Aorta (tissue), 5 donors: ENCODE measurements at regions not wholly inside any gene's neighbourhood (a gene's known extent, or its start where the extent isn't known, plus 50 kb on each side); places are given as distances from the start of the nearest gene placed in this dataset.

Experiments used
- ATAC-seq: fragments of 200-7000 bp; cut with Tn5 transposase; one replicate; pipeline ENCODE4 v1.9.1; 2022; ENCODE audit warnings: moderate library complexity; ENCODE audit not compliant: low FRiP score
- DNase-seq, 2 donors: peaks; one replicate each; pipeline ENCODE4 v3.0.0-alpha.2; 2020
- H3K27ac ChIP-seq, 2 donors: one replicate each; pipeline ENCODE4 v1.5.1; 2013; ENCODE audit warnings: low read length in 2 of 2, mild to moderate bottlenecking in 2 of 2, moderate library complexity in 2 of 2, control low read depth in 1 of 2, inconsistent platforms in 1 of 2, low read depth in 1 of 2
- H3K27me3 ChIP-seq, 2 donors: one replicate each; pipeline ENCODE4 v1.6.1; 2013; ENCODE audit warnings: control low read depth in 1 of 2, low read length in 1 of 2, mild to moderate bottlenecking in 1 of 2, moderate library complexity in 1 of 2; ENCODE audit not compliant: insufficient read depth in 2 of 2, control insufficient read depth in 1 of 2
- H3K36me3 ChIP-seq, 2 donors: one replicate each; pipeline ENCODE4 v1.6.1; 2013; ENCODE audit warnings: control low read depth in 1 of 2, low read length in 1 of 2, mild to moderate bottlenecking in 1 of 2; ENCODE audit not compliant: insufficient read depth in 2 of 2, control insufficient read depth in 1 of 2
- H3K4me1 ChIP-seq, 2 donors: one replicate each; pipeline ENCODE4 v1.6.1; 2013; ENCODE audit warnings: low read length in 2 of 2, control low read depth in 1 of 2, mild to moderate bottlenecking in 1 of 2, moderate library complexity in 1 of 2; ENCODE audit not compliant: insufficient read depth in 2 of 2, control insufficient read depth in 1 of 2
- H3K4me3 ChIP-seq, 2 donors: one replicate each; pipeline ENCODE4 v1.5.1; 2013; ENCODE audit warnings: low read length in 2 of 2, control low read depth in 1 of 2, mild to moderate bottlenecking in 1 of 2
- H3K9me3 ChIP-seq: one replicate; pipeline ENCODE4 v1.6.1; 2013; ENCODE audit warnings: mild to moderate bottlenecking, low read length; ENCODE audit not compliant: control insufficient read depth
- WGBS, 2 donors: extraction: QIAGEN DNeasy Blood & Tissue Kit; methylation state at CpG; one replicate each; pipeline ENCODE4 v1.1.7; 2013; 5-methylcytosine and 5-hydroxymethylcytosine counted together
- intact Hi-C, 2 donors: fragments of 100-400 bp; cut with DNase I; formaldehyde crosslinking; loops; one replicate each; pipeline versions ENCODE4 v1.14.2 to v1.15.0; 2022
- donor health status: healthy with polysubstance abuse.
- donor health status: Bipolar disorder and iron deficiency.
- donor health status: DM: no; HTN: no; CAD: no.
- donor health status: DM: no; HTN: no; CAD: no.
- donor health status: DM: yes; HTN: yes; CAD: no.

- no peaks in the 10 kb centered on the region for H3K9me3 ChIP-seq
- intact Hi-C loops = no loop called here
- no peak for ATAC-seq
These were observed 68.0 kb downstream of the DIPK2A start for GRCh38 chr3:144039661-144040060.

GRCh38 chr3:144041960-144042556, 70.4 kb downstream of the DIPK2A start:
- Histone ChIP-seq H3K9me3 (no peaks in the 10 kb centered on the region), H3K27me3 (no peaks in the 10 kb centered on the region), H3K4me3 (no peak overlapping the region), H3K4me1 (no peaks in the 10 kb centered on the region), H3K27ac (no peak overlapping the region), H3K36me3 (no peaks in the 10 kb centered on the region)
- intact Hi-C loops = no loop called here
- DNase-seq (no peak), ATAC-seq (no peak)
- 88 to 92% methylated on average over 1 of the region's 1 CpG for WGBS, 2 donors

More at GRCh38 chr3:144039661-144040060, 68.0 kb downstream of the DIPK2A start:
- Histone ChIP-seq H3K4me3 (no peak overlapping the region), H3K4me1 (no peaks in the 10 kb centered on the region), H3K27ac (no peak overlapping the region), H3K36me3 (no peaks in the 10 kb centered on the region), H3K27me3 (no peaks in the 10 kb centered on the region)
- DNase-seq = no peak

GRCh38 chr3:144045766-144046165, 74.1 kb downstream of the DIPK2A start:
- Histone ChIP-seq H3K27ac (no peak overlapping the region), H3K4me1 (no peaks in the 10 kb centered on the region), H3K27me3 (no peaks in the 10 kb centered on the region), H3K9me3 (no peaks in the 10 kb centered on the region), H3K4me3 (no peak overlapping the region), H3K36me3 (no peaks in the 10 kb centered on the region)
- no peak for DNase-seq
- WGBS, 2 donors = 95 to 97% methylated on average over 1 of the region's 1 CpG
- intact Hi-C loops = no loop called here
- no peak for ATAC-seq

GRCh38 chr3:144049374-144049773, 77.8 kb downstream of the DIPK2A start:
- DNase-seq = no peak
- Histone ChIP-seq H3K36me3 (no peaks in the 10 kb centered on the region), H3K27ac (no peak overlapping the region), H3K4me1 (no peaks in the 10 kb centered on the region), H3K4me3 (no peak overlapping the region), H3K9me3 (no peaks in the 10 kb centered on the region), H3K27me3 (no peaks in the 10 kb centered on the region)
- WGBS, 2 donors = 95 to 96% methylated on average over 5 of the region's 5 CpGs
- ATAC-seq = no peak
- intact Hi-C loops = no loop called here

- no peak for ATAC-seq
These were observed 79.6 kb downstream of the DIPK2A start for GRCh38 chr3:144051211-144051610.

GRCh38 chr3:144052275-144052674, 80.7 kb downstream of the DIPK2A start:
- no peak for DNase-seq
- Histone ChIP-seq H3K36me3 (no peaks in the 10 kb centered on the region), H3K27ac (no peak overlapping the region), H3K27me3 (no peaks in the 10 kb centered on the region), H3K4me1 (peaks cover 0 to 3% of the 10 kb centered on the region in 2 donors), H3K4me3 (no peak overlapping the region), H3K9me3 (no peaks in the 10 kb centered on the region)
- intact Hi-C loops = no loop called here
- ATAC-seq = no peak

More at GRCh38 chr3:144051211-144051610, 79.6 kb downstream of the DIPK2A start:
- intact Hi-C loops = no loop called here
- Histone ChIP-seq H3K4me3 (no peak overlapping the region), H3K27ac (no peak overlapping the region), H3K4me1 (peaks cover 0 to 3% of the 10 kb centered on the region in 2 donors), H3K27me3 (no peaks in the 10 kb centered on the region), H3K9me3 (no peaks in the 10 kb centered on the region), H3K36me3 (no peaks in the 10 kb centered on the region)
- DNase-seq = no peak

- intact Hi-C loops = no loop called here
- H3K27me3 ChIP-seq = no peaks in the 10 kb centered on the region
- DNase-seq (no peak), ATAC-seq (no peak)
- WGBS, 2 donors = 0 to 3% methylated on average over 1 of the region's 1 CpG
- H3K36me3 ChIP-seq = no peaks in the 10 kb centered on the region
- H3K4me3 ChIP-seq = no peak overlapping the region
- no peak overlapping the region for H3K27ac ChIP-seq
- peaks cover 0 to 3% of the 10 kb centered on the region in 2 donors for H3K4me1 ChIP-seq
- no peaks in the 10 kb centered on the region for H3K9me3 ChIP-seq
These were observed 81.5 kb downstream of the DIPK2A start for GRCh38 chr3:144053121-144053520.

GRCh38 chr3:144054766-144055165, 83.1 kb downstream of the DIPK2A start:
- ATAC-seq = no peak
- Histone ChIP-seq H3K36me3 (no peaks in the 10 kb centered on the region), H3K4me3 (no peak overlapping the region)

GRCh38 chr3:144055604-144056003, 84.0 kb downstream of the DIPK2A start:
- no peaks in the 10 kb centered on the region for H3K27me3 ChIP-seq
- intact Hi-C loops = loop anchor here in 1 of 2 donors (5.0 kb wide), 1 partner anchor 57 kb away; no protein-coding TSS in a partner anchor
- DNase-seq (no peak), ATAC-seq (no peak)
- H3K36me3 ChIP-seq = no peaks in the 10 kb centered on the region
- no peak overlapping the region for H3K4me3 ChIP-seq
- peaks cover 0 to 3% of the 10 kb centered on the region in 2 donors for H3K4me1 ChIP-seq
- no peak overlapping the region for H3K27ac ChIP-seq
- 0 to 9% methylated on average over 1 of the region's 1 CpG for WGBS, 2 donors
- no peaks in the 10 kb centered on the region for H3K9me3 ChIP-seq

More at GRCh38 chr3:144054766-144055165, 83.1 kb downstream of the DIPK2A start:
- peaks cover 0 to 3% of the 10 kb centered on the region in 2 donors for H3K4me1 ChIP-seq
- intact Hi-C loops = loop anchor here in 1 of 2 donors (5.0 kb wide), 1 partner anchor 58 kb away; no protein-coding TSS in a partner anchor
- H3K27ac ChIP-seq = no peak overlapping the region
- H3K9me3 ChIP-seq = no peaks in the 10 kb centered on the region
- H3K27me3 ChIP-seq = no peaks in the 10 kb centered on the region
- no peak for DNase-seq
